HL-60 (cell line): ENCODE measurements at regions not wholly inside any gene's neighbourhood (a gene's known extent, or its start where the extent isn't known, plus 50 kb on each side); places are given as distances from the start of the nearest gene placed in this dataset.

ENCODE experiments used
- DNase-seq, 2 experiments: peaks; one replicate each; pipeline ENCODE4 v3.0.0-alpha.2; 2010 to 2020; ENCODE audit warnings: low read depth in 1 of 2, low spot score in 1 of 2
- H3K27ac ChIP-seq: fragments of 250-450 bp; sonication (Bioruptor Pico); replicated peaks from 2 replicates; pipeline ENCODE4 v1.5.1; 2020; ENCODE audit warnings: mild to moderate bottlenecking, moderate library complexity
- H3K27me3 ChIP-seq: fragments of 250-450 bp; sonication (Bioruptor Pico); 2 replicates; pipeline ENCODE4 v1.5.1; 2021; ENCODE audit warnings: mild to moderate bottlenecking, moderate library complexity; ENCODE audit not compliant: insufficient read depth, poor library complexity, severe bottlenecking
- H3K4me3 ChIP-seq: replicated peaks from 2 replicates; pipeline ENCODE4 v1.5.1; 2011; ENCODE audit warnings: mild to moderate bottlenecking, control low read depth, low read length; ENCODE audit not compliant: insufficient read depth
- CTCF ChIP-seq: IDR thresholded peaks from one replicate; pipeline ENCODE4 v1.5.1; 2011; ENCODE audit warnings: low read length, control low read depth, inconsistent platforms; ENCODE audit not compliant: insufficient read depth
- GABPA ChIP-seq: IDR thresholded peaks from 2 replicates; pipeline ENCODE4 v1.6.1; 2012; ENCODE audit warnings: low read depth
- POLR2AphosphoS5 ChIP-seq: IDR thresholded peaks from 2 replicates; pipeline ENCODE4 v1.6.1; 2012; ENCODE audit warnings: low read depth
- REST ChIP-seq: IDR thresholded peaks from 2 replicates; pipeline ENCODE4 v1.6.1; 2012; ENCODE audit warnings: low read depth; ENCODE audit not compliant: insufficient replicate concordance
- SPI1 ChIP-seq: IDR thresholded peaks from 2 replicates; pipeline ENCODE4 v1.6.1; 2012; ENCODE audit warnings: low read depth, mild to moderate bottlenecking, borderline replicate concordance

- H3K27ac ChIP-seq = no peak overlapping the region
- DNase-seq = no peak
- no peaks in the 10 kb centered on the region for H3K27me3 ChIP-seq
- TF ChIP-seq GABPA (no peak), SPI1 (no peak)
- H3K4me3 ChIP-seq = no peak overlapping the region
Measured at GRCh38 chr5:152306386-152306785, 98.7 kb downstream of the NMUR2 start.

GRCh38 chr5:152305525-152305924 is 99.6 kb downstream of the NMUR2 start:
- H3K27me3 ChIP-seq = no peaks in the 10 kb centered on the region
- no peak for DNase-seq
- TF ChIP-seq REST = no peak
- no peak overlapping the region for H3K27ac ChIP-seq
- no peak overlapping the region for H3K4me3 ChIP-seq

- DNase-seq = no peak
- no peak overlapping the region for H3K27ac ChIP-seq
- no peaks in the 10 kb centered on the region for H3K27me3 ChIP-seq
- H3K4me3 ChIP-seq = no peak overlapping the region
- no peak for TF ChIP-seq GABPA
Measured at GRCh38 chr5:152303841-152304240, 101.2 kb downstream of the NMUR2 start.

- Histone ChIP-seq H3K27me3 (no peaks in the 10 kb centered on the region), H3K4me3 (no peak overlapping the region), H3K27ac (no peak overlapping the region)
- DNase-seq = no peak
- TF ChIP-seq CTCF = no peak
- no peak for TF ChIP-seq POLR2AphosphoS5
- TF ChIP-seq SPI1 = no peak
- no peak for TF ChIP-seq GABPA
- no peak for TF ChIP-seq REST
Measured at GRCh38 chr5:152297866-152298265, 107.2 kb downstream of the NMUR2 start.

- H3K4me3 ChIP-seq = no peak overlapping the region
- H3K27me3 ChIP-seq = no peaks in the 10 kb centered on the region
- no peak overlapping the region for H3K27ac ChIP-seq
- no peak for DNase-seq
- TF ChIP-seq SPI1 = no peak
Measured at GRCh38 chr5:152293189-152293588, 111.9 kb downstream of the NMUR2 start.

GRCh38 chr5:152290181-152290580 is 114.9 kb downstream of the NMUR2 start:
- Histone ChIP-seq H3K27ac (no peak overlapping the region), H3K4me3 (no peak overlapping the region), H3K27me3 (no peaks in the 10 kb centered on the region)
- no peak for DNase-seq
- TF ChIP-seq GABPA (no peak), CTCF (no peak), SPI1 (no peak), REST (no peak), POLR2AphosphoS5 (no peak)
